Astrocyte (in vitro differentiated cells and primary cell): ENCODE measurements at regions not wholly inside any gene's neighbourhood (a gene's known extent, or its start where the extent isn't known, plus 50 kb on each side); places are given as distances from the start of the nearest gene placed in this dataset.

Experiments used
- DNase-seq: peaks from one replicate; pipeline ENCODE4 v3.0.0-alpha.2; 2010; ENCODE audit warnings: low read depth
- FAIRE-seq: peaks from 2 replicates; lab custom pipeline; 2011; peaks lifted over from hg19 to GRCh38; lab: Jason Lieb, UNC
- H2AFZ ChIP-seq: 2 replicates; pipeline ENCODE4 v1.6.0; 2012; ENCODE audit warnings: low read depth, low read length, inconsistent platforms
- H3K27ac ChIP-seq: 2 replicates; pipeline ENCODE4 v1.5.1; 2011; ENCODE audit warnings: low read depth, low read length, inconsistent platforms
- H3K27me3 ChIP-seq: 2 replicates; pipeline ENCODE4 v1.6.0; 2011; ENCODE audit warnings: low read length, inconsistent platforms; ENCODE audit not compliant: insufficient read depth
- H3K36me3 ChIP-seq: 2 replicates; pipeline ENCODE4 v1.5.1; 2011; ENCODE audit warnings: low read length, inconsistent platforms; ENCODE audit not compliant: insufficient read depth
- H3K4me1 ChIP-seq: 2 replicates; pipeline ENCODE4 v1.5.1; 2011; ENCODE audit warnings: low read length, inconsistent platforms; ENCODE audit not compliant: insufficient read depth
- H3K4me2 ChIP-seq: 2 replicates; pipeline ENCODE4 v1.6.0; 2012; ENCODE audit warnings: low read length, inconsistent platforms
- H3K4me3 ChIP-seq: 2 replicates; pipeline ENCODE4 v1.5.1; 2011; ENCODE audit warnings: low read depth, mild to moderate bottlenecking, low read length, inconsistent platforms; ENCODE audit not compliant: insufficient read depth
- H3K79me2 ChIP-seq: 2 replicates; pipeline ENCODE4 v1.6.0; 2012; ENCODE audit warnings: mild to moderate bottlenecking, low read length, inconsistent platforms; ENCODE audit not compliant: insufficient read depth
- H3K9ac ChIP-seq: 2 replicates; pipeline ENCODE4 v1.6.0; 2012; ENCODE audit warnings: mild to moderate bottlenecking, low read length, inconsistent platforms
- H3K9me3 ChIP-seq: 2 replicates; pipeline ENCODE4 v1.5.1; 2012; ENCODE audit warnings: low read depth, mild to moderate bottlenecking, low read length, inconsistent platforms; ENCODE audit not compliant: insufficient read depth
- H4K20me1 ChIP-seq: 2 replicates; pipeline ENCODE4 v1.6.0; 2012; ENCODE audit warnings: low read length, inconsistent platforms; ENCODE audit not compliant: insufficient read depth
- H3K27ac Mint-ChIP-seq: one replicate; pipeline ENCODE4 v1.8.0; 2021; ENCODE audit warnings: mild to moderate bottlenecking, mixed read lengths; ENCODE audit not compliant: unreplicated experiment
- H3K27me3 Mint-ChIP-seq: one replicate; pipeline ENCODE4 v1.8.0; 2021; ENCODE audit warnings: low read depth, mixed read lengths; ENCODE audit not compliant: unreplicated experiment
- H3K36me3 Mint-ChIP-seq: one replicate; pipeline ENCODE4 v1.8.0; 2021; ENCODE audit warnings: low read depth, mixed read lengths; ENCODE audit not compliant: unreplicated experiment
- H3K4me1 Mint-ChIP-seq: one replicate; pipeline ENCODE4 v1.8.0; 2021; ENCODE audit warnings: low read depth, mixed read lengths; ENCODE audit not compliant: unreplicated experiment
- H3K4me3 Mint-ChIP-seq: one replicate; pipeline ENCODE4 v1.8.0; 2021; ENCODE audit warnings: mild to moderate bottlenecking, moderate library complexity, mixed read lengths; ENCODE audit not compliant: unreplicated experiment
- H3K9me3 Mint-ChIP-seq: one replicate; pipeline ENCODE4 v1.8.0; 2021; ENCODE audit warnings: mild to moderate bottlenecking, mixed read lengths; ENCODE audit not compliant: unreplicated experiment
- EZH2 ChIP-seq: IDR thresholded peaks from 2 replicates; pipeline ENCODE4 v1.6.1; 2012; ENCODE audit warnings: mild to moderate bottlenecking, low read length, inconsistent platforms; ENCODE audit not compliant: insufficient read depth
- TF ChIP-seq, protein P1 (sequence below): IDR thresholded peaks from 2 replicates; pipeline ENCODE4 v1.5.1; 2011; ENCODE audit warnings: low read depth, mild to moderate bottlenecking, inconsistent platforms, low read length, moderate library complexity; ENCODE audit not compliant: insufficient read depth

DNA sequence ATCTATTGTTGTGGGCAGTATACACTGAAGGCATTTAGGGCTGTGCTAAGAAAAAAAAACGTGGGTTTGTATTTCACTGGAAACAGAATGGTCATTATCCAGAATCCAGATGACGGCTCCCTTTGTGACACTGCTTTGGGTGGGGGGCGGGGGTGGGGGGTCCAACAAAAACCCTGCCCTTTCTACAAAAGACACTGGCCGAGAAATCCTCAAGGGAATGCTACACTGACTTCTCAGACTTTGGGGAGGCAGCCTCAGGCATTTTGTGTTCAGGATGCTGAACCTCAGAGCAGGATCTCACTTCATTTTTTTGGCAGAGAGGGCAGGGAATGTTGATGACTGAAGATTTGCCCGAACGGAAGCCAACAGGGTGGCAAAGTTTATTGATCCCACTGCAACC, 417.1 kb downstream of the HRH4 start:
- Histone ChIP-seq H3K4me3 (no peak overlapping the region), H2AFZ (no peak overlapping the region), H3K9ac (no peak overlapping the region), H3K27ac (no peak overlapping the region), H4K20me1 (no peaks in the 10 kb centered on the region), H3K27me3 (no peaks in the 10 kb centered on the region), H3K9me3 (peaks cover 3% of the 10 kb centered on the region), H3K4me1 (no peaks in the 10 kb centered on the region), H3K36me3 (no peaks in the 10 kb centered on the region), H3K79me2 (no peaks in the 10 kb centered on the region), H3K4me2 (no peak overlapping the region)
- FAIRE-seq: no peak
- H3K36me3 Mint-ChIP-seq: no peaks in the 10 kb centered on the region
- H3K4me3 Mint-ChIP-seq: no peak overlapping the region
- H3K9me3 Mint-ChIP-seq: no peaks in the 10 kb centered on the region
- no peak for TF ChIP-seq EZH2
- TF ChIP-seq, protein P1, sequence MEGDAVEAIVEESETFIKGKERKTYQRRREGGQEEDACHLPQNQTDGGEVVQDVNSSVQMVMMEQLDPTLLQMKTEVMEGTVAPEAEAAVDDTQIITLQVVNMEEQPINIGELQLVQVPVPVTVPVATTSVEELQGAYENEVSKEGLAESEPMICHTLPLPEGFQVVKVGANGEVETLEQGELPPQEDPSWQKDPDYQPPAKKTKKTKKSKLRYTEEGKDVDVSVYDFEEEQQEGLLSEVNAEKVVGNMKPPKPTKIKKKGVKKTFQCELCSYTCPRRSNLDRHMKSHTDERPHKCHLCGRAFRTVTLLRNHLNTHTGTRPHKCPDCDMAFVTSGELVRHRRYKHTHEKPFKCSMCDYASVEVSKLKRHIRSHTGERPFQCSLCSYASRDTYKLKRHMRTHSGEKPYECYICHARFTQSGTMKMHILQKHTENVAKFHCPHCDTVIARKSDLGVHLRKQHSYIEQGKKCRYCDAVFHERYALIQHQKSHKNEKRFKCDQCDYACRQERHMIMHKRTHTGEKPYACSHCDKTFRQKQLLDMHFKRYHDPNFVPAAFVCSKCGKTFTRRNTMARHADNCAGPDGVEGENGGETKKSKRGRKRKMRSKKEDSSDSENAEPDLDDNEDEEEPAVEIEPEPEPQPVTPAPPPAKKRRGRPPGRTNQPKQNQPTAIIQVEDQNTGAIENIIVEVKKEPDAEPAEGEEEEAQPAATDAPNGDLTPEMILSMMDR: no peak
- DNase-seq: no peak
- no peak overlapping the region for H3K27ac Mint-ChIP-seq
- H3K4me1 Mint-ChIP-seq: peaks cover 18% of the 10 kb centered on the region
- H3K27me3 Mint-ChIP-seq: peaks cover 1% of the 10 kb centered on the region

DNA sequence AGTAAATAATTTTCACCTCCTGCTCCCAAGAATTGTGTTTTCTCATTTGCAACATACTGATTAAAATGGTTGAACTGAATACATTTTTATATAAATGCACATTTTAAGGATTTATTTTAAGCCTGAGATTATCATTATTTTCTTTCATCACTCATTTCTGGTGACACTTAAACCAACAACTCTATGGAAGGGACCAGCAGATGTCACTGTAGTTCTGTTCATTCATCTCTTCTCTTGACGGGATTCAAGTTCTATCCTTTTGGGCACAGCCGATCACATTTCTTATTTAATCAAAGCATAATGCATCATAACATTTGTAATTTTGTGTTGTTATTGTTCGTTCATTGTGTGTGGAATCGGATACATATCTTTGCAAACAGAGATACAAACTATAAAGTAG, 417.9 kb downstream of the HRH4 start:
- no peak overlapping the region for H3K27ac ChIP-seq
- H3K4me3 ChIP-seq: no peak overlapping the region
- Mint-ChIP-seq H3K27ac (no peak overlapping the region), H3K36me3 (no peaks in the 10 kb centered on the region), H3K4me3 (no peak overlapping the region), H3K4me1 (peaks cover 18% of the 10 kb centered on the region), H3K9me3 (no peaks in the 10 kb centered on the region), H3K27me3 (peaks cover 1% of the 10 kb centered on the region)
- H3K4me1 ChIP-seq: no peaks in the 10 kb centered on the region
- H3K27me3 ChIP-seq: no peaks in the 10 kb centered on the region
- no peak overlapping the region for H3K9ac ChIP-seq
- no peaks in the 10 kb centered on the region for H3K79me2 ChIP-seq
- no peak overlapping the region for H2AFZ ChIP-seq
- no peaks in the 10 kb centered on the region for H3K36me3 ChIP-seq
- peak; percentile 13 for DNase-seq
- H4K20me1 ChIP-seq: no peaks in the 10 kb centered on the region
- TF ChIP-seq, protein P1: peak; percentile 61
- TF ChIP-seq EZH2: no peak
- H3K9me3 ChIP-seq: peaks cover 3% of the 10 kb centered on the region
- H3K4me2 ChIP-seq: no peak overlapping the region
- peak; percentile 65 for FAIRE-seq

DNA sequence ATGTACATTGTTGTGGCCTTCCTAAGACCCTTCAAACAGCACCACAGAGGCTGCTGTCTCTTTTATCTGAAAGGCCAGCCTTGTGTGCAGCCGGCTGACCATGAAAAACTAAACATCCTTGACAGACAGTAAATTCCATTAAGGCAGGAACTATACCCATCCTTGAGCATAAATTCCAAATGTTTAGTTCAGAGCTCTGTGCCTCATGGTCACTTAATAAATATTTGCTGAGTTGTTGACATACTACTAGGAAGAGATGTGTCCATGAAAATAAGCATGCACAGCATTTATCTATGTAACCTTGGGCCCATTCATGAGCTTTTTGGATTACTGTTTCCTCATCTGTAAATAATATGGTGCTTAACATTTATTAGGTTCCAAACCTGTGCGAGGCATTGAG, 424.8 kb downstream of the HRH4 start:
- Histone ChIP-seq H2AFZ (no peak overlapping the region), H3K36me3 (no peaks in the 10 kb centered on the region), H3K9ac (no peak overlapping the region), H3K79me2 (no peaks in the 10 kb centered on the region), H4K20me1 (no peaks in the 10 kb centered on the region), H3K4me1 (no peaks in the 10 kb centered on the region), H3K4me3 (no peak overlapping the region), H3K27ac (no peak overlapping the region), H3K27me3 (no peaks in the 10 kb centered on the region), H3K4me2 (no peak overlapping the region), H3K9me3 (no peaks in the 10 kb centered on the region)
- H3K36me3 Mint-ChIP-seq: no peaks in the 10 kb centered on the region
- H3K9me3 Mint-ChIP-seq: peaks cover 2% of the 10 kb centered on the region
- DNase-seq (no peak), FAIRE-seq (no peak)
- peaks cover 2% of the 10 kb centered on the region for H3K27me3 Mint-ChIP-seq
- no peak overlapping the region for H3K27ac Mint-ChIP-seq
- no peak overlapping the region for H3K4me3 Mint-ChIP-seq
- TF ChIP-seq, protein P1: no peak
- no peak for TF ChIP-seq EZH2
- H3K4me1 Mint-ChIP-seq: peaks cover 4% of the 10 kb centered on the region
